Astrocyte of the hippocampus (primary cell): ENCODE measurements at regions not wholly inside any gene's neighbourhood (a gene's known extent, or its start where the extent isn't known, plus 50 kb on each side); places are given as distances from the start of the nearest gene placed in this dataset.
A peak's percentile ranks its signal among the peaks of the same experiment; 100 is the strongest.

Experiments used
- DNase-seq: peaks from one replicate; pipeline ENCODE4 v3.0.0; 2011; ENCODE audit warnings: low read depth, low spot score

DNA sequence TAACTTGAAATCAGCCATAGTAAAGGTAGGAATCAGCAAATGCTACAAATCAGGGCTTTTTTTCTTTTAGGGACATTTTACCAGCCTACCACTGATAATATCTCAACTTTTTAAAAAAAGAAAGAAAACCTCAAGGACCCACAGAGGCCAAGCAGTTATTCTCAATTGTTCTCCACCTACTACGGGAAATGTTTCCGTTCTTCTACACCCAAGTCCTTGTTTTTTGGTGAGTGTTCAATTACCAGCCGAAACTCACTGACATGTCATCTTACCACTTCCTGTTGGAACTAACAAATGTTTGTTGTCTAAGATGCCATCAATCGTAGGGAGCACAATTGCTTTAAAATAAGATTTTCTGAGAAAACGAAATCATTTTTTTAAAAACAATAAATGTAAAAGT lies 50.2 kb upstream of the CDK1 start:
- DNase-seq: no peak

DNA sequence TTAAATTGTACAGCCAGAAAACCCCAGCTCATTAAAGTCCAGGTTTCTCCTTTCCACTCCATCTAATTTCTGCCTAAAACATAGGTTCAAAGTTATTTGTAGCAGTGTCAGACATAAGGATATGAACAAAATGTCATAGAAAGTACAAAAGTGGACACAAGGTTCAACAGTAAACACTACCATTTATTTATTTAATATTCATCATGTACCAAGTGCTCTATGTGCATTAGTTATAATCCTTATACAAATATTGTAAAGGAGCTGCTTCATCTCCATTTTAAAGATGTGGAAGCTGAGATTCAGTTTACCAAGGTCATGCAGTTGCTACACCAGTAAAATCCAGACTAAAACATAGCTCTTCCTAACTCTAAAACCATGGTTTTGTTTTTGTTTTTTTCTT lies 52.0 kb upstream of the CDK1 start:
- DNase-seq: no peak

DNA sequence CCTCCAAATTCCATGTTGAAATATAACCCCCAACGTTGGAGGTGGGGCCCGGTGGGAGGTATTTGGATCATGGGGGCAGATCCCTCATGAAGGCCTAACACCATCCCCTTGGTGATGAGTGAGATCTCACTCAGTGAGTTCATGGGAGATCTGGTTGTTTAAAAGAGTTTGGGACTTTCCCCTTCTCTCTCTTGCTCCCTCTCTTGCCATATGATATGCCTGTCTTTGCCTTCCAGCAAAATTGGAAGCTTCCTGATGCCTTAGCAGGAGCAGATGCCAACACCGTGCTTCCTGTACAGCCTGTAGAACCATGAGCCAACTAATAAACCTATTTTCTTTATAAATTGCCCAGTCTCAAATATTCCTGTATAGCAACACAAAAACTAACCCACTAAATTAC lies 55.7 kb upstream of the CDK1 start:
- DNase-seq: no peak

DNA sequence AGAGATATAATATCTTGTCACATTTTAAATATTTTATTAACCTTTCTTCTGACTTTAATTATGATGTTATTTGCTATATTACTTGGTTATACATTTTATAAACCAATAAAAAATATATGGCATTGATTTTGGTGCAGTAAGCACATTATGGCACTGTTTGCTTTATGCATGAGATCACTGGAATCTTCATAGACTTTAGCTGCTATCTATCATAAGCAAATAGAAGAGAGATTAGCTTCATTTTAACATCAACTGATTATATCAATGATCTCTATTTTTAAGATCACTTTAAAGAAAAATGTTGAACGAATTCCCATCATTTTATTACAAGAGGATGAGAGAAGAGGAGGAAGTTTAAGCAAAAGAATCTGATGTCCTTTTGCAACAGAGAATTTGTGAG lies 58.6 kb upstream of the CDK1 start:
- no peak for DNase-seq

DNA sequence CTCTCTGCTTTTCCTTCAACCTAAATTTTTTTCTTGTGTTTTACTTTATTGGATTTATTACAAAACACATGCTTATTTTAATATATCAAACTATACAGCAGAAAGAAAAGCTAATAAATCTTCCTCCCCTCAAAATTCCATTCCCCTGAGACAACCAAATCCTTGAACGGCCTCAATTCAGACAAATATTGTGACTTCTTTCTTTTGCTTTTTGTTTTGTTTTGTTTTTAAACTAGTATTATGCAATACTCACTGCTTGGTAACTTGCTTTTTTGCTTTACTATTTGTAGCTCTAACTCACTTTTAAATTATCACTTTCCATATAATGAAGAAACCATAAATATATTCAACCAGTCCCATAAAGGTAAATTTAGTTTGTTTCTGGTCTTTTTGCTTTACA lies 59.4 kb upstream of the CDK1 start:
- peak; percentile 49 for DNase-seq

DNA sequence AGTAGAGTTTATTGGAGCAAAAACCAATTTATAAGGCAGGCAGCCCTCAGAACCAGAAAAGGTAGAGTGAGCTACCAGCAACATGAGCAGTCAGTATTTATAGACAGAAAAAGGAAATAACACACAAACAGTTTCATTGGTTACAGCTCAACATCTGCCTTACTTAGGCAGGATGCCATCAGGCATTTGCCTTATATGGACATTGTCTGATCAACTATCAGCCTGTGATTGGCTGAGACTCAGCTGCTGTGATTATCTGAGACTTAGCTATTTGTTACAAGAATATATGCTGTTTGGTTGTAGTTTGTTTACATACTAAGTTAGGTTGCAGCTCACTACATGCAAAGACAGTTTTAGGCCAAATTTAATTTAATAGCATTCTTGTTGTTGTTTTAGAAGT lies 60.4 kb upstream of the CDK1 start:
- no peak for DNase-seq

DNA sequence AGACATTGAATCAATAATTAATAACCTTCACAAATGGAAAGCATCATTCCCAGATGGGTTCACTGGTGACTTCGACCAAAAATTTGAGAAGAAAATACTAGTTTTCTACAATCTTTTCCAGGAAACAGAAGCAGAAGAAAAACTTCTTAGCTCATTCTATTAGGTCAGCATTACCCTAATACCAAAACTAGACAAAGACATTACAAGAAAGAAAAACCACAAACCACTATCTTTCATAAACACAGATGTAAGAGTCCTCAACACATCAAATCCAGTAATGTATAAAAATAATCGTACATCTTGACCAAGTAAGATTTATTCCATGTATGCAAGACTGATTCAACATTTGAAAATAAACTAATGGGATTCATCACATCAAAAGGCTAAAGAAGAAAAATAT lies 64.0 kb upstream of the CDK1 start:
- no peak for DNase-seq

DNA sequence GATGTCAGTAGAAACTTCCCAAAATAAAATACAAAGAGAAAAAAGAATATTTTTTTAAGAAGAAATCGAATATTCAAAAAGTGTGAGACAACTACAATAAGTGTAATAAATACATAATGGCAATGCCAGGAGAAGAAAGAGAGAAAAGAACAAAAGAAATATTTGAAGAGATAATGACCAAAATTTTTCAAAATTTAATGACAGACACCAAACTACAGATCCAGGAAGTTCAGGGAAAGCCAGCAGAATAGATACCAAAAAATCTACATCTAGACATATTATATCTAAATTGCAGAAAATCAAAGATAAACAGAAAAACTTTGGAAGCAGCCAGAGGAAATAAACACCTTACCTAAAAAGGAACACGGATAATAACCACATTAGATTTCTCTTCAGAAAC lies 66.8 kb upstream of the CDK1 start:
- DNase-seq: no peak

DNA sequence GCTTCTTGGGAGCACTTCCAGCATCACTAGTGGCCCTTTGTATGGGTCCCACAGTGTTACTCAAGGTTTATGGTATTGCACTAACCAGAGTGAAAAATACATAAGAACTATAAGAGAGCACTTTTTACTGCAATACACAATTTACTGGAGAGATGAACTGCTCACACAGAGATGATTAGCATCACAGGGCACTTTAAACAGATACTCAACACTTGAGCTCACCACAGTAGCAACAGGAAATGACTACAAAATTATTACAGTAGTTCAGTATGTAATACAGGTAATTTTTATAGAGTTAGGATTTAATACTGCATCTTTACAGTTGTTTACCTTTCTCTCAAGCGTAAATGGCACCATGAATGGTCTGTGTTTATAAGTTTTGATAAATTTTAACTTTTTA lies 68.2 kb upstream of the CDK1 start:
- DNase-seq: no peak

DNA sequence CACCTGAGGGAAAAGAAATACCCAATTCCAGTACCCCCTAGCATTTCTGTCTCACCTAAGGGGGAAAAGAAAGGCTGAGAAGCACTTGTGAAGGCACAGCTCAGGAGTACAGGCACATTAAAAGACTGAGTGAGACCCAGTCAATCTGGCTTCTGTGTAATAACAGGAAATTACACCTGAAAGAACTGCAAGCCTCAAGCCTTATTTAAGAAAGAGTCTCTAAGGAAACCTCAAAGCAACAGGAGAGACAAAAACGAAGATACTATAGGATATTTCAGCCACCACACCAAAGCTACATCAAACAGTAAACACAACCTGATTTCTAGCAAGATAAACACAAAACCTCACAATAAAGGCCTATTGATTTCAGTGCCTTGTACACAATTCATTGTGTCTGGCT lies 69.6 kb upstream of the CDK1 start:
- DNase-seq: no peak

DNA sequence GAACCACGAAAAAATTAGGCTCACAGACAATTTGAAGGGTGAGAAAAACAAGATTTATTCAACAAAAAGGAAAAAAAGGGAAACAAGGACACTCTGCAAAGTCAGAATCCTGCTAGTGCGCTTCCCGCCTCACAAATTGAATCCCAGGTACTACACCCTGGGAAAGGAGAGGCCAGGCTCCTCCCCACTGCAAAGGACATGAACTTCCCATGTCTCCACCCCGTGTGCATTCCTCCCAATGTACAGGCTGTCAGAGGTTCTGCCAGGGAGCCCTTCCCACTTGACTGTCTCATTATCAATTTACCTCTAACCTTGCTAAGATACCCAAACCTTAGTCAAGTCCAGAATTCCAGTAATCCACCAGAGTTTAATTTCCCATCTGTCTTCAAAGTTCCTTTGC lies 70.4 kb upstream of the CDK1 start:
- no peak for DNase-seq

DNA sequence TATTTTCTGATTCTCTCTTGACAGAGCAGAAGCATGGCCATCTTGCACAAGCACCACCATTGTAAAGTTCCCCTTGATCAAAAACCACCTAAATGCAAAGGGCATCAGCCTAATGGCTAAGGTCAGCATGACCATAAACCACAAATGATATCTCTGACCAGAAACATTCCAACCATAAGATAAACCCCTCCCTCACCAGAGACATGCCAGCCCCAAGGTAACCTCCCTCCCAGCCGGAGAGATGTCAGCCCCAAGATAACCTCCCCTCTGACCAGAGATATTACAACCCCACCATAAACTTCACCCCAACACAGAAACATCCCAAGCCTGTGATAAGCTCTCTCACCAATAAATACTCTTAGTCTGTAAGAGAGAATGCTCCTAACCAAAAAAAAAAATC lies 72.1 kb upstream of the CDK1 start:
- DNase-seq: no peak

DNA sequence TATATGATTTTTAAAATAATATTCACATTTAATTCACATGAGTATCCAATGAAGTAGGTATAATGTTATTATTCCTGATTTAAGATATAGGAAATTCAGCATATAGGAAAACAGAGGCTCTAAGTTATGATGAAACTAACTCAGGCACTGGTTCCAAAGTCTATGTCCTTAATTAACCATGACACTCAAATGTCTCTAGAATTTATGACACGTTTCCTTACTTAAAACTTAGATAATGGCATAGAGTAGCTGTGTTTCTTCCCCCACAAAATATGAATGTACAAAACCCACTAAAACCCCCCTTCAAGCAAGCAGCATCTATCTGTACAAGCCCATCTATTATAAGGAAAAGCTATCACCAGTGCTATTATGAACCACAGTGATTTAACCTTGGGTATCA lies 72.9 kb upstream of the CDK1 start:
- DNase-seq: no peak

DNA sequence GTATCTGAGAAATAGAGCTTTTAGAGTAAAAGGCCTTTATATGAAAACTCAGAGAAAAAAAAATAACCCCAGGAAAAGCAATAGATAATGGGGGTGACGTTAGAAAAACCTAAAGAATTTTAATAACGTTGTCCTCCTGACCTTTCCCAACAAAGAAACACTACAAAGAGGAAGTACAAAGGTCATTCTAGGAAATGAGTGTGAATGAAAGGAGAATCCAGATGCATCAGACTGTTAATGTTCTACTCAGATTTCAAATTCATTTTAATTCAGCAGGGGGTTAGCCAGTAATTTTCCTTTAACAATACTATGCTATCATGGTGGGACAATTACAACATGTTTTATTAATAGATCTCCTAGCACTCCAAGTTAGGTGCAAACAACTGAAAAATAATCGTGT lies 73.8 kb upstream of the CDK1 start:
- DNase-seq: no peak

DNA sequence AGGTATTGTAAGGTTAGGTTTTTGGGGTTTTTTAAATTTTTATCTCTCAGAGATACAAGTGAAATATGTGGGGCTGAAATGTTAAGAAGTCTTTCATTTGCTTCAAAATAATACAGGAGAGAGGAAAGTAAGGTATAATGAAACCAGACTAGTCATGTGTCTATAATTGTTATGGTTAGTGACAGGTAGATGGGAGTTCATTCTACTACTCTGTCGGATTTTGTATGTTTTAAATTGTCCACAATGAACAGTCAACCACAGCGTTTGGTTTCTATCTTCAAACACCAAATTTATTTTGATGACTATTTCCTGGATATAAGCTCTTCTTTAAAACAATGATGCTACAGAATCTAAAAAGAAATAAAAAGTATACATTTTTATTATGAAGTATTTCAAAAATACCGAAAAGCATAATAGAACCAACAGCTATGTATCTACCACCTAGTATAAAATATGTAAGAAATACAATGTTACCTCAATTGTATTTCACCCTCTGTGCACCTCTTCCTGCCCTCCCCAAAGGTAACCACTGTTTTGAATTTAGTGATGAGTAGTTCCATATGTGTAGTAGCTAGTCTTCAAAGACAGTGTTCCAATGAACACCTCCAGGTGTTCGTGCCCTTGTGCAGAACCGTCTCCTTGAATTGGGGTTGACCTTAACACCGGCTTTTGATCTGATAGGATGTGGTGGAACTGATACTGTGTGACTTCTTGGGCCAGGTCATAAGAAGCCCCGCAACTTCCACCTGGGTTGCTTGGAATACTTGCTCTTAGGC lies 74.8 kb upstream of the CDK1 start:
- no peak for DNase-seq

DNA sequence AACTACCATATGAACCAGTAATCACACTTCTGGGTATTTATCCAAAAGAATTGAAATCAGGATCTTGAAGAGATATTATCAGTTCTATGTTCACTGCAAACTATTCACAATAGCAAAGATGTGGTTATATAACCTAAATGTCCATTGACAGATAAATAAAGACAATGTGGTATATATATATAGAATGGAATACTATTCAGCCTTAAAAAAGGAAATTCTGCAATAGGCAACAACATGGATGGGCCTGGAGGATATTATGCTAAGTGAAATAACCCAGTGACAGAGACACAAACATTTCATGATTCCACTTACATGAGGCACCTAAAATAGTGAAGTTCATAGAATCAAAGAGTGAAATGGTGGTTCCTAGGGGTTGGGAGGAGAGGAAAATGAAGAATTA lies 90.6 kb upstream of the CDK1 start:
- DNase-seq: no peak

DNA sequence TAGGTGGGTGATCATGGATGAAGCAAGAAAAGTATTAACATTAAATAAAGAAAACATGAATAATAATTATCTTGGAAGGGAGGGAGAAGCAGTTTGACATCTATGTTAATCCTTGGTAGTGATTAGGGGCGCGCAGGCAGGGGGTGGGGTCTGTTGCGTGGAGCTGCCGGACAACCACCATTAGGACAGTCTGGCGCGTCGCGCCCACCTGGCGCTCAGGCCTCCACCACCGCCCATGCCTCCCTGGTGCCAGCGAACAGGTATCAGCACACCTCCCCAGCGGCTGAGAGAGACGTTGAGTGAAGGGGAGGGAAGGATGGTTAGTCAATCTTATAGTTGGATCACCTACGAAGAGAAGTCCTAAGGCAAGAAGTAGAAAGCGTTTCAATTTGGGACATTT lies 94.2 kb upstream of the CDK1 start:
- no peak for DNase-seq

DNA sequence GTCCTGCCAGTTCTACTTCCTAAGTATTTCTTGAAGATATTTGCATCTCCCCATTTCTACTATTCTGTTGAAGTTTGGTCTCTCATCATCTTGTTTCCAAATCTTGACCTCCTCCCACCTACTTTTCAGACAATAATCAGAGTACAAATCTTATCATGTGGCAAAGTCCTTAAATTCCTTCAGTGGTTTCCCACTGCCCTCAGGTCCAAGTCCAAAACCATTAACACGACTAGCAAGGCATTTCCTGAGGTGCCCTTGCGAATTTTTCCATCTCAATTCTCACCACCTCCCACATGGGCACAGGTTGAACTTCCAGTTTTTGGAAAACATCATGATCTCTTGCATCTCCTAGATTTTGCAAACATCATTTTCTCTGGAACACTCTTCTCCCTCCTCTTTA lies 97.2 kb upstream of the CDK1 start:
- DNase-seq: peak; percentile 28

DNA sequence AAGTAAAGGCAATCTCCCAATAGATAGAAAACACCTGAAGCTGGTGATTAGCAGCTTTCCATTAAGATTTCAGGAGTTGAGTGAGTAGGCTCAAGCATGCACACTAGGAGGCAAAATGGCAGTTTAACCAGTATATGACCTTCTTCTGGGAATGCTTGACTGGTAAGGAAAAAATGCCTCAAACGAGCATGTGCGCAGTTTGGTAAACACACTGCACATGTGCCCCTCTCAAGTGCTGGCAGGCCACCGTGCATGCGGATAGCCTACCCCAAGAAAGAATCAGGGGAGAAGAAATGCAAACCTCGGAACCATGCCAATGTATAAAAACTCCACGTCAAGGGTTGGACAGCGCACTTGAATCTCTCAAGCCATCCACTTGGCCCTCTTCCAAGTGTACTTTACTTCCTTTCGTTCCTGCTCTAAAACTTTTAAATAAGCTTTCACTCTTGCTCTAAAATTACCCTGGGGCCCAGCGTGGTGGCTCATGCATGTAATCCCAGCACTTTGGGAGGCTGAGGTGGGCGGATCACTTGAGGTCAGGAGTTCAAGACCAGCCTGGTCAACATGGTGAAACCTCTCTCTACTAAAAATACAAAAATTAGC lies 98.8 kb upstream of the CDK1 start:
- no peak for DNase-seq

DNA sequence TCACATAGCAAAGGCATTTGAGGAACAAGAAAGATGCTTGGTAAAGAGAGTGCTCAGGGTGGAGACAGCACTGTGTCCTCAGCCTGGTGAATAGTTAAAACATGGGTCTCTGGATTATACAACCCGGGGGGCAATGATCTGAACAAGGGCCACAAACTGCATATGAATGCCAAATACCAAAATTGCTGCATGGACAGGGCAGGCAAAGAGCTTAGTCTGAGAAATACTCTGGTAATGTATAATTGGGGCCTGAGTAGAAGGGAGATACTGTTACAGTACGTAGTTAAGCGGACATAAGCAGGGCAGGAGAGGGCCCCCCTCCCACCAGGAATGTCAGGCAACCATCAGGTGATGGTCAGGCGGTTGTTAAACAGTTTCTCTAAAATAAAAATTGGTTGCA lies 99.3 kb upstream of the CDK1 start:
- DNase-seq: no peak

DNA sequence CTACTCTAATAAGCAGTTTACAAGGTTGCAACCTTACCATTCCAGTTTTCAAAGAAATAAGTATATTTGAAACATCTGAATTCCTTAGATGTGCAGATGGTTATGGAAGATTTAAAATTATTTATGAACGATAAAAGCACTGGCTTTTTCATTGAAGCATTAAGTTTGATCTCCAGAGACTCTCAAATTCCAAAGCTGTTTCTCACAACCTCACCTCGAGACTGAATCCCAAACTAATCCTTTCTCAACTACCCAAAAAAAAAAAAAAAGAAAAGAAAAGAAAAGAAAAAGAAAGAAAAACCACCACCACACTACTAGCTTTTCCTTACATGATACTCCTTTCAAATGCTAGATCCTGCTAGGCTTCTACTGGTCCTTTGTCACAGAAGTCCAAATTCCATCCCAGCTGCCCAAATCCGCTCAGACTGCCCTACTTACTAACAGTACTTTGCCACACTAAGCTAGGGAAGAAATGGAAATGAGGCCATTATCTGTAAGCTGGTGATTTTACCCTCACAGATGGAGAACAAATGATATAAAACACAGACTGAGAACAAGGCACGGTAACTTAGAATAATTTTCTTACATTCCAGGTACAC lies 100.6 kb upstream of the CDK1 start:
- peak; percentile 40 for DNase-seq

DNA sequence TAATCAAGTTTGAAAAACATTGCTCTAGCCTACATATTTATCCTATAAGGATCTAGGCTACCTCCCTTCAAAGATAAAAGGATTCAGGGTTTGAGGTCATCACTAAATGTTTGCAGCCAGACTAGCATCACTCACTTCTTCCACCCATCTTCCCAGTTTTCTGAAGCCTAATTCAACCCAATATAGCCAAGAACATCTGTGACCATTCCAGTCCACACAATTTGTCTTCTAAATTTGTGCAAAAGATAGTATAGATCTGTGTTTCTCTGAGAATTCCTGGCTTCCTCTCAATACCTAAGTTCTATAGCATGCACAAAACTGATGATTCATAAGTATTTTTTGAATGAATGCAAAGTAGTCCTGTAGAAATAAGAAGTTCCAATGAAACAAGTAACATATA lies 103.0 kb upstream of the CDK1 start:
- no peak for DNase-seq

DNA sequence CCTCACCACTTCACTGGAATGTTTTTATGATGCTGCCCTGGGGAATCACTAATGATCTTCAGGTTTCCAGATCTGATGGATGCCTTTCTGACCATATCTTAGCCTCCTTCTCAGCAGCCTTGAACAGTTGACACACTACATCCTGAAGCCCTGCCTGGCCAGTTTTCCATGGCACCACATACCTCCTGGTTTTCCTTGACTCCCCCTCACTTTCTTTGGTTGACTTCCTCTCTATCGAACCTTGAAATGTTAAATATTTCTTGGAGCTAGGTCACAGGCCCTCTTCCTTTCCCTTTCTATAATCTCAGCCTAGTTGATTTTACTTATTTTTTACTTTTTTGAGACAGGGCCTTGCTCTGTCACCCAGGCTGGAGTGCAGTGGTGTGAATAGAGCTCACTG lies 108.8 kb upstream of the CDK1 start:
- no peak for DNase-seq
